ENCODE measurements at regions not wholly inside any gene's neighbourhood (a gene's known extent, or its start where the extent isn't known, plus 50 kb on each side); places are given as distances from the start of the nearest gene placed in this dataset.

GRCh38 chr17:21573961-21574610 lies 118.2 kb upstream of the KCNJ18 start:
- TF ChIP-seq CTCF (IDR thresholded peaks at IDR 0.05): no peak

GRCh38 chr17:21592774-21593173 lies 99.5 kb upstream of the KCNJ18 start:
- no peak for TF ChIP-seq CTCF (IDR thresholded peaks at IDR 0.05)

GRCh38 chr17:21595086-21595485 lies 97.2 kb upstream of the KCNJ18 start:
- no peak for TF ChIP-seq CTCF (IDR thresholded peaks at IDR 0.05)

GRCh38 chr17:21602176-21602575 lies 90.1 kb upstream of the KCNJ18 start:
- no peak for TF ChIP-seq CTCF (IDR thresholded peaks at IDR 0.05)

DNA sequence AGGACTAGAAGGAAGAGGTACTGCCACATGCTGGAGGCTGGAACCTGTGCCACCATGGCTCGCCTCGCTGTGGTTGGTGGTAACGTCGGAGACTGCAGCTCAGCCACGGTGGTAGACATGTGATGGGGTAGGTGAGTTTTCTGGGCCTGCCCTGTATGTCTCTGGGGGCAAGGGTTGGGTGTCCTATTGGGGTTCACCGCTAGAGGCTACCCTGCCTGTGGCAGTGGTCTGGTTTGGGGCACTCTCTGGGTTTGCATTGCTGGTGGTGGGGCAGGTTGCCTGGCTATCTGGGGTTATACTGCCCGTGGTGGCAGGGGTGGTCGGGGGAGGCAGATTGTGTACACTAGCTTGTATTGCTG lies 79.3 kb upstream of the KCNJ18 start:
- no peak for TF ChIP-seq CTCF (IDR thresholded peaks at IDR 0.05)

All from LNCAP (cell line).